GM12878 (cell line): ENCODE measurements at regions not wholly inside any gene's neighbourhood (a gene's known extent, or its start where the extent isn't known, plus 50 kb on each side); places are given as distances from the start of the nearest gene placed in this dataset.

Source experiments
- ATAC-seq: fragments of 200-7000 bp; cut with Tn5 transposase; 3 replicates; pipeline ENCODE4 v1.9.1; 2020; ENCODE audit warnings: mild to moderate bottlenecking, moderate library complexity
- BruUV-seq: library from RNA; stranded (reverse); fragments of 400-500 nt; replicated peaks from 2 replicates; lab custom pipeline; 2021; lab: Mats Ljungman, UMichigan
- CTCF ChIA-PET: fragments of 300-600 bp; sonication (Branson Sonifier 250); formaldehyde crosslinking; extraction: SDS; loops from one replicate; lab custom pipeline; 2021; ENCODE audit warnings: inconsistent platforms; lab: Yijun Ruan, JAX
- POLR2A ChIA-PET: fragments of 350-600 bp; formaldehyde crosslinking; extraction: SDS; loops from one replicate; lab custom pipeline; 2021; ENCODE audit warnings: inconsistent platforms; lab: Charles Lee
- RAD21 ChIA-PET: fragments of 300-600 bp; sonication (Branson Sonifier 250); formaldehyde crosslinking; loops from one replicate; lab custom pipeline; 2023; ENCODE audit warnings: antibody characterized with exemption; ENCODE audit not compliant: unreplicated experiment; lab: Charles Lee
- SMC1A ChIA-PET: fragments of 300-600 bp; sonication (Branson Sonifier 250); formaldehyde crosslinking; loops from one replicate; lab custom pipeline; 2023; ENCODE audit not compliant: unreplicated experiment, uncharacterized antibody; lab: Charles Lee
- DNase-seq: peaks from one replicate; pipeline ENCODE4 v3.0.0-alpha.2; 2011; ENCODE audit warnings: low read depth, low spot score
- FAIRE-seq: peaks from 3 replicates; lab custom pipeline; 2011; peaks lifted over from hg19 to GRCh38; lab: Jason Lieb, UNC
- H2AFZ ChIP-seq: 2 replicates; pipeline ENCODE4 v1.6.0; 2011; ENCODE audit warnings: low read depth, low read length, control low read depth; ENCODE audit not compliant: control insufficient read depth
- H3K27ac ChIP-seq: 2 replicates; pipeline ENCODE4 v1.5.1; 2011; ENCODE audit warnings: control low read depth; ENCODE audit not compliant: control insufficient read depth, insufficient read depth
- H3K27me3 ChIP-seq, 2 experiments: replicated peaks in 1 of 2; 2 replicates each; pipeline versions ENCODE4 v1.6.0 to v1.6.1; 2011; ENCODE audit warnings: low read length in 1 of 2; ENCODE audit not compliant: control insufficient read depth in 2 of 2, insufficient read depth in 2 of 2
- H3K36me3 ChIP-seq, 2 experiments: 2 replicates each; pipeline ENCODE4 v1.5.1; 2011; ENCODE audit warnings: low read length in 1 of 2; ENCODE audit not compliant: control insufficient read depth in 2 of 2, insufficient read depth in 2 of 2
- H3K4me1 ChIP-seq: 2 replicates; pipeline ENCODE4 v1.6.1; 2011; ENCODE audit warnings: mild to moderate bottlenecking, low read length, moderate library complexity, mixed read lengths; ENCODE audit not compliant: control insufficient read depth, insufficient read depth
- H3K4me2 ChIP-seq: 2 replicates; pipeline ENCODE4 v1.6.0; 2011; ENCODE audit warnings: control low read depth; ENCODE audit not compliant: control insufficient read depth, insufficient read depth
- H3K4me3 ChIP-seq: fragments of 200-600 bp; sonication (generic); 2 replicates; pipeline ENCODE4 v1.5.1; 2016
- H3K79me2 ChIP-seq: 2 replicates; pipeline ENCODE4 v1.6.0; 2011; ENCODE audit warnings: low read length; ENCODE audit not compliant: control insufficient read depth, insufficient read depth
- H3K9ac ChIP-seq: 2 replicates; pipeline ENCODE4 v1.8.0; 2011; ENCODE audit warnings: low read length, control low read depth, mixed read lengths; ENCODE audit not compliant: control insufficient read depth, insufficient read depth
- H3K9me3 ChIP-seq: replicated peaks from 3 replicates; pipeline ENCODE4 v1.5.1; 2011; ENCODE audit warnings: mild to moderate bottlenecking, low read length; ENCODE audit not compliant: control insufficient read depth, insufficient read depth
- H4K20me1 ChIP-seq: 2 replicates; pipeline ENCODE4 v1.6.0; 2011; ENCODE audit not compliant: control insufficient read depth, insufficient read depth
- CHD4 ChIP-seq: fragments of 200-600 bp; sonication (generic); IDR thresholded peaks from 2 replicates; pipeline ENCODE4 v1.6.1; 2016; ENCODE audit warnings: mild to moderate bottlenecking
- WGBS: methylation state at CpG from one replicate; pipeline ENCODE4 v1.1.6; 2016; ENCODE audit warnings: low lambda C conversion rate; ENCODE audit not compliant: insufficient replicate concordance, insufficient coverage; ENCODE audit errors: missing lambda C conversion rate; 5-methylcytosine and 5-hydroxymethylcytosine counted together
- in situ Hi-C: fragments of 300-500 bp; cut with MboI; formaldehyde crosslinking; loops from 9 replicates; pipeline ENCODE4 v1.14.3; 2018; ENCODE audit warnings: mixed read lengths
- intact Hi-C: fragments of 100-400 bp; cut with micrococcal nuclease; formaldehyde crosslinking; loops from one replicate; pipeline ENCODE4 v1.14.2; 2022; ENCODE audit not compliant: unreplicated experiment
- TF ChIP-seq, protein P1 (sequence below): IDR thresholded peaks from 2 replicates; pipeline ENCODE4 v1.6.1; 2012; ENCODE audit warnings: improper control_type of control experiment, low read depth, low read length; ENCODE audit not compliant: insufficient replicate concordance
- TF ChIP-seq, protein P2 (sequence below): fragments of 450-650 bp; IDR thresholded peaks from 2 replicates; pipeline ENCODE4 v1.6.1; 2016; ENCODE audit warnings: mild to moderate bottlenecking
- TF ChIP-seq, protein P3 (sequence below): IDR thresholded peaks from 2 replicates; pipeline ENCODE4 v1.6.1; 2012; ENCODE audit warnings: low read depth, low read length, improper control_type of control experiment

GRCh38 chr18:75945265-75945933 lies 517.9 kb upstream of the SMIM21 start:
- Histone ChIP-seq H3K79me2 (no peaks in the 10 kb centered on the region), H4K20me1 (no peaks in the 10 kb centered on the region), H2AFZ (no peak overlapping the region), H3K27ac (no peak overlapping the region), H3K4me3 (no peak overlapping the region), H3K4me2 (no peak overlapping the region), H3K36me3 (no peaks in the 10 kb centered on the region), H3K9ac (no peak overlapping the region), H3K4me1 (no peaks in the 10 kb centered on the region), H3K27me3 (no peaks in the 10 kb centered on the region), H3K9me3 (no peaks in the 10 kb centered on the region)
- WGBS, result 20% methylated on average over 5 of the region's 5 CpGs
- CTCF ChIA-PET, result no interaction called here
- RAD21 ChIA-PET, result no interaction called here
- DNase-seq, result no peak
- BruUV-seq, result no TSS peak
- ATAC-seq, result no peak
- TF ChIP-seq, protein P1, sequence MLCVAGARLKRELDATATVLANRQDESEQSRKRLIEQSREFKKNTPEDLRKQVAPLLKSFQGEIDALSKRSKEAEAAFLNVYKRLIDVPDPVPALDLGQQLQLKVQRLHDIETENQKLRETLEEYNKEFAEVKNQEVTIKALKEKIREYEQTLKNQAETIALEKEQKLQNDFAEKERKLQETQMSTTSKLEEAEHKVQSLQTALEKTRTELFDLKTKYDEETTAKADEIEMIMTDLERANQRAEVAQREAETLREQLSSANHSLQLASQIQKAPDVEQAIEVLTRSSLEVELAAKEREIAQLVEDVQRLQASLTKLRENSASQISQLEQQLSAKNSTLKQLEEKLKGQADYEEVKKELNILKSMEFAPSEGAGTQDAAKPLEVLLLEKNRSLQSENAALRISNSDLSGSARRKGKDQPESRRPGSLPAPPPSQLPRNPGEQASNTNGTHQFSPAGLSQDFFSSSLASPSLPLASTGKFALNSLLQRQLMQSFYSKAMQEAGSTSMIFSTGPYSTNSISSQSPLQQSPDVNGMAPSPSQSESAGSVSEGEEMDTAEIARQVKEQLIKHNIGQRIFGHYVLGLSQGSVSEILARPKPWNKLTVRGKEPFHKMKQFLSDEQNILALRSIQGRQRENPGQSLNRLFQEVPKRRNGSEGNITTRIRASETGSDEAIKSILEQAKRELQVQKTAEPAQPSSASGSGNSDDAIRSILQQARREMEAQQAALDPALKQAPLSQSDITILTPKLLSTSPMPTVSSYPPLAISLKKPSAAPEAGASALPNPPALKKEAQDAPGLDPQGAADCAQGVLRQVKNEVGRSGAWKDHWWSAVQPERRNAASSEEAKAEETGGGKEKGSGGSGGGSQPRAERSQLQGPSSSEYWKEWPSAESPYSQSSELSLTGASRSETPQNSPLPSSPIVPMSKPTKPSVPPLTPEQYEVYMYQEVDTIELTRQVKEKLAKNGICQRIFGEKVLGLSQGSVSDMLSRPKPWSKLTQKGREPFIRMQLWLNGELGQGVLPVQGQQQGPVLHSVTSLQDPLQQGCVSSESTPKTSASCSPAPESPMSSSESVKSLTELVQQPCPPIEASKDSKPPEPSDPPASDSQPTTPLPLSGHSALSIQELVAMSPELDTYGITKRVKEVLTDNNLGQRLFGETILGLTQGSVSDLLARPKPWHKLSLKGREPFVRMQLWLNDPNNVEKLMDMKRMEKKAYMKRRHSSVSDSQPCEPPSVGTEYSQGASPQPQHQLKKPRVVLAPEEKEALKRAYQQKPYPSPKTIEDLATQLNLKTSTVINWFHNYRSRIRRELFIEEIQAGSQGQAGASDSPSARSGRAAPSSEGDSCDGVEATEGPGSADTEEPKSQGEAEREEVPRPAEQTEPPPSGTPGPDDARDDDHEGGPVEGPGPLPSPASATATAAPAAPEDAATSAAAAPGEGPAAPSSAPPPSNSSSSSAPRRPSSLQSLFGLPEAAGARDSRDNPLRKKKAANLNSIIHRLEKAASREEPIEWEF, result no peak
- TF ChIP-seq, protein P2, sequence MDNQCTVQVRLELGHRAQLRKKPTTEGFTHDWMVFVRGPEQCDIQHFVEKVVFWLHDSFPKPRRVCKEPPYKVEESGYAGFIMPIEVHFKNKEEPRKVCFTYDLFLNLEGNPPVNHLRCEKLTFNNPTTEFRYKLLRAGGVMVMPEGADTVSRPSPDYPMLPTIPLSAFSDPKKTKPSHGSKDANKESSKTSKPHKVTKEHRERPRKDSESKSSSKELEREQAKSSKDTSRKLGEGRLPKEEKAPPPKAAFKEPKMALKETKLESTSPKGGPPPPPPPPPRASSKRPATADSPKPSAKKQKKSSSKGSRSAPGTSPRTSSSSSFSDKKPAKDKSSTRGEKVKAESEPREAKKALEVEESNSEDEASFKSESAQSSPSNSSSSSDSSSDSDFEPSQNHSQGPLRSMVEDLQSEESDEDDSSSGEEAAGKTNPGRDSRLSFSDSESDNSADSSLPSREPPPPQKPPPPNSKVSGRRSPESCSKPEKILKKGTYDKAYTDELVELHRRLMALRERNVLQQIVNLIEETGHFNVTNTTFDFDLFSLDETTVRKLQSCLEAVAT, result no peak
- TF ChIP-seq, protein P3, sequence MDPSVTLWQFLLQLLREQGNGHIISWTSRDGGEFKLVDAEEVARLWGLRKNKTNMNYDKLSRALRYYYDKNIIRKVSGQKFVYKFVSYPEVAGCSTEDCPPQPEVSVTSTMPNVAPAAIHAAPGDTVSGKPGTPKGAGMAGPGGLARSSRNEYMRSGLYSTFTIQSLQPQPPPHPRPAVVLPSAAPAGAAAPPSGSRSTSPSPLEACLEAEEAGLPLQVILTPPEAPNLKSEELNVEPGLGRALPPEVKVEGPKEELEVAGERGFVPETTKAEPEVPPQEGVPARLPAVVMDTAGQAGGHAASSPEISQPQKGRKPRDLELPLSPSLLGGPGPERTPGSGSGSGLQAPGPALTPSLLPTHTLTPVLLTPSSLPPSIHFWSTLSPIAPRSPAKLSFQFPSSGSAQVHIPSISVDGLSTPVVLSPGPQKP, result no peak
- no peak for TF ChIP-seq CHD4
- POLR2A ChIA-PET, result no interaction called here
- SMC1A ChIA-PET, result no interaction called here
- in situ Hi-C loops (no loop called here), intact Hi-C loops (no loop called here)
- FAIRE-seq, result no peak
